ENCODE measurements at regions not wholly inside any gene's neighbourhood (a gene's known extent, or its start where the extent isn't known, plus 50 kb on each side); places are given as distances from the start of the nearest gene placed in this dataset.

DNA sequence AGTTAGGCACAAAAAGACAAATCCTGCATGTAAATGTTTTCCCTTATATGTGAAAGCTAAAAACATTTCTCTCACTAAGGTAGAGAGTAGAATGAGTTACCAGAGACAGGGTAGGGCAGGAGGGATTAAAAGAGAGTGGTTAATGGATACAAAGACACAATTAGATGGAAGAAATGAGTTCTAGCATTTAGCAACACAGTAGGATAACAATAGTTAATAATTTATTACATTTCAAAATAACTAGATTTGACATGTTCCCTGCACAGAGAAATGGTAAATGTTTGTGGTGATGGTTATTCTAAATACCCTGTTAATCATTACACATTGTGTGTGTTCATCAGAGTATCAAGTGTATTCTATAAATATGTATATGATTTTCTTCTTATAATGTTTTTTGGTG, 1400.7 kb downstream of the OTOL1 start:
- no peak for TF ChIP-seq EP300 (IDR thresholded peaks at IDR 0.05; ENCODE audit: low read length)
- TF ChIP-seq, protein P1, sequence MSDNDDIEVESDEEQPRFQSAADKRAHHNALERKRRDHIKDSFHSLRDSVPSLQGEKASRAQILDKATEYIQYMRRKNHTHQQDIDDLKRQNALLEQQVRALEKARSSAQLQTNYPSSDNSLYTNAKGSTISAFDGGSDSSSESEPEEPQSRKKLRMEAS (CRISPR knock-in tag; IDR thresholded peaks at IDR 0.05), result no peak
- TF ChIP-seq, protein P2, sequence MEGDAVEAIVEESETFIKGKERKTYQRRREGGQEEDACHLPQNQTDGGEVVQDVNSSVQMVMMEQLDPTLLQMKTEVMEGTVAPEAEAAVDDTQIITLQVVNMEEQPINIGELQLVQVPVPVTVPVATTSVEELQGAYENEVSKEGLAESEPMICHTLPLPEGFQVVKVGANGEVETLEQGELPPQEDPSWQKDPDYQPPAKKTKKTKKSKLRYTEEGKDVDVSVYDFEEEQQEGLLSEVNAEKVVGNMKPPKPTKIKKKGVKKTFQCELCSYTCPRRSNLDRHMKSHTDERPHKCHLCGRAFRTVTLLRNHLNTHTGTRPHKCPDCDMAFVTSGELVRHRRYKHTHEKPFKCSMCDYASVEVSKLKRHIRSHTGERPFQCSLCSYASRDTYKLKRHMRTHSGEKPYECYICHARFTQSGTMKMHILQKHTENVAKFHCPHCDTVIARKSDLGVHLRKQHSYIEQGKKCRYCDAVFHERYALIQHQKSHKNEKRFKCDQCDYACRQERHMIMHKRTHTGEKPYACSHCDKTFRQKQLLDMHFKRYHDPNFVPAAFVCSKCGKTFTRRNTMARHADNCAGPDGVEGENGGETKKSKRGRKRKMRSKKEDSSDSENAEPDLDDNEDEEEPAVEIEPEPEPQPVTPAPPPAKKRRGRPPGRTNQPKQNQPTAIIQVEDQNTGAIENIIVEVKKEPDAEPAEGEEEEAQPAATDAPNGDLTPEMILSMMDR (IDR thresholded peaks at IDR 0.05 in 2 of 3, conservative IDR thresholded peaks at IDR 0.05 in 1 of 3; ENCODE audit: insufficient read depth in 2 of 3, low read depth in 1 of 3, low read length in 3 of 3), result no peak
- TF ChIP-seq, protein P3, sequence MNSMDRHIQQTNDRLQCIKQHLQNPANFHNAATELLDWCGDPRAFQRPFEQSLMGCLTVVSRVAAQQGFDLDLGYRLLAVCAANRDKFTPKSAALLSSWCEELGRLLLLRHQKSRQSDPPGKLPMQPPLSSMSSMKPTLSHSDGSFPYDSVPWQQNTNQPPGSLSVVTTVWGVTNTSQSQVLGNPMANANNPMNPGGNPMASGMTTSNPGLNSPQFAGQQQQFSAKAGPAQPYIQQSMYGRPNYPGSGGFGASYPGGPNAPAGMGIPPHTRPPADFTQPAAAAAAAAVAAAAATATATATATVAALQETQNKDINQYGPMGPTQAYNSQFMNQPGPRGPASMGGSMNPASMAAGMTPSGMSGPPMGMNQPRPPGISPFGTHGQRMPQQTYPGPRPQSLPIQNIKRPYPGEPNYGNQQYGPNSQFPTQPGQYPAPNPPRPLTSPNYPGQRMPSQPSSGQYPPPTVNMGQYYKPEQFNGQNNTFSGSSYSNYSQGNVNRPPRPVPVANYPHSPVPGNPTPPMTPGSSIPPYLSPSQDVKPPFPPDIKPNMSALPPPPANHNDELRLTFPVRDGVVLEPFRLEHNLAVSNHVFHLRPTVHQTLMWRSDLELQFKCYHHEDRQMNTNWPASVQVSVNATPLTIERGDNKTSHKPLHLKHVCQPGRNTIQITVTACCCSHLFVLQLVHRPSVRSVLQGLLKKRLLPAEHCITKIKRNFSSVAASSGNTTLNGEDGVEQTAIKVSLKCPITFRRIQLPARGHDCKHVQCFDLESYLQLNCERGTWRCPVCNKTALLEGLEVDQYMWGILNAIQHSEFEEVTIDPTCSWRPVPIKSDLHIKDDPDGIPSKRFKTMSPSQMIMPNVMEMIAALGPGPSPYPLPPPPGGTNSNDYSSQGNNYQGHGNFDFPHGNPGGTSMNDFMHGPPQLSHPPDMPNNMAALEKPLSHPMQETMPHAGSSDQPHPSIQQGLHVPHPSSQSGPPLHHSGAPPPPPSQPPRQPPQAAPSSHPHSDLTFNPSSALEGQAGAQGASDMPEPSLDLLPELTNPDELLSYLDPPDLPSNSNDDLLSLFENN (IDR thresholded peaks at IDR 0.05; ENCODE audit: low read depth in 2 of 2, low read length in 2 of 2), result no peak
